Natural killer cell (primary cell): ENCODE measurements at regions not wholly inside any gene's neighbourhood (a gene's known extent, or its start where the extent isn't known, plus 50 kb on each side); places are given as distances from the start of the nearest gene placed in this dataset.

ENCODE experiments used
- ATAC-seq, 3 donors: fragments of 150-1000 bp in 2 of 3; fragments of 200-7000 bp in 1 of 3; cut with Tn5 transposase; 1 replicate in 1 of 3; 2 replicates in 2 of 3; pipeline ENCODE4 v1.10.0; 2021; ENCODE audit warnings: mild to moderate bottlenecking in 2 of 3, moderate library complexity in 2 of 3
- DNase-seq, 2 donors: peaks; one replicate each; pipeline versions ENCODE4 v3.0.0 to v3.0.0-alpha.2; 2013 to 2021; ENCODE audit warnings: mixed read lengths in 1 of 2
- H3K27ac ChIP-seq: one replicate; pipeline ENCODE4 v1.5.1; 2013; ENCODE audit warnings: mild to moderate bottlenecking, low read length
- H3K27me3 ChIP-seq: one replicate; pipeline ENCODE4 v1.6.1; 2013; ENCODE audit warnings: low read length; ENCODE audit not compliant: control insufficient read depth, insufficient read depth
- H3K36me3 ChIP-seq: one replicate; pipeline ENCODE4 v1.6.1; 2013; ENCODE audit warnings: low read length; ENCODE audit not compliant: control insufficient read depth, insufficient read depth
- H3K4me1 ChIP-seq: one replicate; pipeline ENCODE4 v1.6.1; 2013; ENCODE audit warnings: low read length; ENCODE audit not compliant: control insufficient read depth, insufficient read depth
- H3K4me3 ChIP-seq: one replicate; pipeline ENCODE4 v1.5.1; 2013; ENCODE audit warnings: low read length
- H3K9me3 ChIP-seq: one replicate; pipeline ENCODE4 v1.6.1; 2013; ENCODE audit warnings: low read length; ENCODE audit not compliant: control insufficient read depth, insufficient read depth
- H3K27ac Mint-ChIP-seq, 2 donors: one replicate each; pipeline ENCODE4 v1.8.0; 2022; ENCODE audit warnings: mild to moderate bottlenecking in 2 of 2, mixed read lengths in 2 of 2, moderate library complexity in 1 of 2
- H3K27me3 Mint-ChIP-seq, 2 donors: one replicate each; pipeline ENCODE4 v1.8.0; 2022; ENCODE audit warnings: low read depth in 2 of 2, mixed read lengths in 2 of 2
- H3K36me3 Mint-ChIP-seq: one replicate; pipeline ENCODE4 v1.8.0; 2022; ENCODE audit warnings: mixed read lengths
- H3K4me1 Mint-ChIP-seq, 2 donors: one replicate each; pipeline ENCODE4 v1.8.0; 2022; ENCODE audit warnings: mixed read lengths in 2 of 2
- H3K4me3 Mint-ChIP-seq: one replicate; pipeline ENCODE4 v1.8.0; 2022; ENCODE audit warnings: mild to moderate bottlenecking, moderate library complexity, mixed read lengths
- H3K9me3 Mint-ChIP-seq, 2 donors: one replicate each; pipeline ENCODE4 v1.8.0; 2022; ENCODE audit warnings: mixed read lengths in 2 of 2
- WGBS: methylation state at CpG from one replicate; pipeline ENCODE4 v1.1.7; 2013; ENCODE audit warnings: missing lambda C conversion rate; ENCODE audit not compliant: insufficient coverage; 5-methylcytosine and 5-hydroxymethylcytosine counted together
- intact Hi-C: fragments of 100-400 bp; cut with micrococcal nuclease; formaldehyde crosslinking; loops from one replicate; pipeline ENCODE4 v1.14.2; 2022
- TF ChIP-seq, protein P1 (sequence below): fragments of 200-600 bp; IDR thresholded peaks from one replicate; pipeline ENCODE4 v1.8.0; 2022; ENCODE audit warnings: antibody characterized with exemption

DNA sequence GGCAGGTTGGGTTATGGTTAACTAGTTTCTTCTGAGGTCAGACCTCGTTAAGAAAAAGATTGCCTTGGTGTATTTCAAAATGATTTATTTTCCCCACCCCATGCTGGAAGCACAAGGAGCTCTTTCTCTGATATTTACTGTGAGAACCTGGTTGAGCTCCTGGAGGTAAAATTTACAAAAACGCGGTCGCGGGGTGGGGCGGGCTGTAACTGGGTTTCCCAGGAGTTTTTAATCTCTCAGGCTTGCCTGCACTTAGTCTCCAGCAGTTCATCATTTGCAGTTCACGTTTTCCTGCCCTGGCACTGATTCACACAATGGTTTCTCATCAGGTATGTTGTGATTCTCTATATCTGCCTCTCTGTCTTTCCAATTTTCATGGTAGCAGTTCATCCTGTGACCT lies 67.9 kb upstream of the PDE3A start:
- H3K27ac ChIP-seq, result no peak overlapping the region
- Mint-ChIP-seq H3K27ac (no peak overlapping the region), H3K9me3 (peaks cover 9 to 11% of the 10 kb centered on the region in 2 donors), H3K4me3 (no peak overlapping the region), H3K4me1 (no peaks in the 10 kb centered on the region), H3K36me3 (peaks cover 10% of the 10 kb centered on the region), H3K27me3 (no peaks in the 10 kb centered on the region)
- no peak for DNase-seq
- H3K27me3 ChIP-seq, result no peaks in the 10 kb centered on the region
- WGBS, result 90% methylated on average over 6 of the region's 7 CpGs
- H3K9me3 ChIP-seq, result peaks cover 20% of the 10 kb centered on the region
- intact Hi-C loops, result no loop called here
- no peaks in the 10 kb centered on the region for H3K4me1 ChIP-seq
- no peak for ATAC-seq
- TF ChIP-seq, protein P1, sequence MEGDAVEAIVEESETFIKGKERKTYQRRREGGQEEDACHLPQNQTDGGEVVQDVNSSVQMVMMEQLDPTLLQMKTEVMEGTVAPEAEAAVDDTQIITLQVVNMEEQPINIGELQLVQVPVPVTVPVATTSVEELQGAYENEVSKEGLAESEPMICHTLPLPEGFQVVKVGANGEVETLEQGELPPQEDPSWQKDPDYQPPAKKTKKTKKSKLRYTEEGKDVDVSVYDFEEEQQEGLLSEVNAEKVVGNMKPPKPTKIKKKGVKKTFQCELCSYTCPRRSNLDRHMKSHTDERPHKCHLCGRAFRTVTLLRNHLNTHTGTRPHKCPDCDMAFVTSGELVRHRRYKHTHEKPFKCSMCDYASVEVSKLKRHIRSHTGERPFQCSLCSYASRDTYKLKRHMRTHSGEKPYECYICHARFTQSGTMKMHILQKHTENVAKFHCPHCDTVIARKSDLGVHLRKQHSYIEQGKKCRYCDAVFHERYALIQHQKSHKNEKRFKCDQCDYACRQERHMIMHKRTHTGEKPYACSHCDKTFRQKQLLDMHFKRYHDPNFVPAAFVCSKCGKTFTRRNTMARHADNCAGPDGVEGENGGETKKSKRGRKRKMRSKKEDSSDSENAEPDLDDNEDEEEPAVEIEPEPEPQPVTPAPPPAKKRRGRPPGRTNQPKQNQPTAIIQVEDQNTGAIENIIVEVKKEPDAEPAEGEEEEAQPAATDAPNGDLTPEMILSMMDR, result no peak
- H3K36me3 ChIP-seq, result no peaks in the 10 kb centered on the region
- H3K4me3 ChIP-seq, result no peak overlapping the region

DNA sequence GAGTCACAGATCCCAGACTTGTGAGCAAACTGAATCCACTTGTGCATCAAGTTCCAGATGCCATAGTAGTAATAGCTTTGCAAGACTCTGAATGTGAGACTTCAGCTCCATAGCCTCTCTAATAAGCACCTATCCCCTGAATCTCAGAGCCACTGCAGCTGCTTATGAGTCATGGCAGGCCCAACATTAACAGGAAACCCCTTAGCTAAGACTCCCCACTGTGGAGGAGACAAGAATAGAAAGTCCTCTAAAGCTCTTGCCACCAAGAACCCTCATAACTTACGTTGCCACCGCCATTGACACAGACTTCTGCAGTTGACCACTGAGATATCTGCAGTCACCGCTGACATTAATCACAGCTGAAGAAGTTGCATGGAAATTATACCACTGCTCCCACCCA lies 62.9 kb upstream of the PDE3A start:
- Histone ChIP-seq H3K4me3 (no peak overlapping the region), H3K4me1 (no peaks in the 10 kb centered on the region), H3K9me3 (peaks cover 15% of the 10 kb centered on the region), H3K36me3 (no peaks in the 10 kb centered on the region), H3K27me3 (no peaks in the 10 kb centered on the region), H3K27ac (no peak overlapping the region)
- no peak for ATAC-seq
- no peak overlapping the region for H3K4me3 Mint-ChIP-seq
- WGBS, result 99% methylated on average over 3 of the region's 3 CpGs
- no peak for DNase-seq
- intact Hi-C loops, result no loop called here
- H3K9me3 Mint-ChIP-seq, result peaks cover 10 to 11% of the 10 kb centered on the region in 2 donors
- no peaks in the 10 kb centered on the region for H3K4me1 Mint-ChIP-seq
- no peaks in the 10 kb centered on the region for H3K27me3 Mint-ChIP-seq
- no peaks in the 10 kb centered on the region for H3K36me3 Mint-ChIP-seq
- no peak overlapping the region for H3K27ac Mint-ChIP-seq
- TF ChIP-seq, protein P1, result no peak

DNA sequence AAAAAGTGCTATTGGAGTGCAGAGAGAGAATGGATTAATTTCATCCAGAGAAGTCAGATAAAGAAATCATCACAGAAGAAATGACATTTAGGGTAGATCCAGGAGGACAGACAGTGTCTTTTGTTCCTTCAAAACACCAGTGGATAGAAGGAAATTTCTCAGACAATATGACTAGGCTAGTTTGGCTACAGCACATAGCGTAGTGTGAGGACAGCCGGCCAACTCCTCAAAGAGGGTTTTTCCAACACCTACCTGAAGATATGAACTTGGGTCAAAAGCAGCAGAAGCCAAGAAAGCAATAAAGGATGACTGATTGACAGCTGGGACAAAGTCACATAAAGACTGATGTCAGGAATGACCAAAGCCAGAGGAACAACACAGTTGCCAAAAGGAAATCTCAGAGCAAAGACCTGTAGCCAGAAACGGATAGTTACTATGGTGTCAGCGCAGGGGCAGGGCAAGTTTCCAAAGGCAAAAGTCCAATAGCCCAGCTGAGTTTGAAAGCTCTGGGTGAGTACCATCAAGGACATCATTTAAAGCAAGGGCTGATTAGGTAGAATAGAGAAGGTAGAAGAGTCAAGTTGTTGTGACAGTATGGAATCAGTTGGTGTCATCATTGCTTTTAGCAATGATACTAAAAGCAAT lies 58.7 kb upstream of the PDE3A start:
- Mint-ChIP-seq H3K9me3 (peaks cover 7 to 9% of the 10 kb centered on the region in 2 donors), H3K36me3 (no peaks in the 10 kb centered on the region), H3K27ac (no peak overlapping the region), H3K4me3 (no peak overlapping the region), H3K4me1 (no peaks in the 10 kb centered on the region), H3K27me3 (no peaks in the 10 kb centered on the region)
- DNase-seq, result no peak
- Histone ChIP-seq H3K4me1 (no peaks in the 10 kb centered on the region), H3K4me3 (no peak overlapping the region), H3K36me3 (no peaks in the 10 kb centered on the region), H3K27me3 (no peaks in the 10 kb centered on the region), H3K27ac (no peak overlapping the region), H3K9me3 (peaks cover 11% of the 10 kb centered on the region)
- intact Hi-C loops, result no loop called here
- WGBS, result 95% methylated on average over 4 of the region's 4 CpGs
- no peak for ATAC-seq
- TF ChIP-seq, protein P1, result no peak

DNA sequence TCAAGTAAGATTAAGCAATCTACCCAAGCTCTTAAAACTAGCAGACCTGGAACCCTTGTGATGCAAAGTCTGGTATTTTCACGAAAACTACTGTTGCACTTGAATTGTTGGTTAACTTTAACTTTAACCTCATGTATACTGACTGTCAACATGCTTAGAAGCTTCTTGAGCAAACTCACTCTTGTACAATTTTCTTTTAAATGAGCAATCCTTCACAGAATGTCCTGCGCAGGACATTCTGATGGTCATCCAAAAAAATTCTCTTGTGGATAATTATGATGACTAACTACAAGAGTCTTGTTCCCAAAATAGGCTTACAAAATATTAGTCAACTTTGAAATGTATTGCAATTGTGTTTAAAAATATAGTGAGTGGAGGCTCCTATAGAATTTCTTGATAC lies 54.0 kb upstream of the PDE3A start:
- H3K4me1 Mint-ChIP-seq, result no peaks in the 10 kb centered on the region
- no peaks in the 10 kb centered on the region for H3K36me3 Mint-ChIP-seq
- H3K4me3 Mint-ChIP-seq, result no peak overlapping the region
- no peaks in the 10 kb centered on the region for H3K9me3 ChIP-seq
- TF ChIP-seq, protein P1, result no peak
- no peaks in the 10 kb centered on the region for H3K4me1 ChIP-seq
- DNase-seq (no peak), ATAC-seq (no peak)
- H3K27me3 Mint-ChIP-seq, result no peaks in the 10 kb centered on the region
- H3K27ac ChIP-seq, result no peak overlapping the region
- H3K27me3 ChIP-seq, result no peaks in the 10 kb centered on the region
- no peak overlapping the region for H3K27ac Mint-ChIP-seq
- no peak overlapping the region for H3K4me3 ChIP-seq
- 70% methylated on average over 1 of the region's 2 CpGs for WGBS
- H3K36me3 ChIP-seq, result no peaks in the 10 kb centered on the region
- intact Hi-C loops, result no loop called here
- H3K9me3 Mint-ChIP-seq, result no peaks in the 10 kb centered on the region
